DND-41 (cell line): ENCODE measurements at regions not wholly inside any gene's neighbourhood (a gene's known extent, or its start where the extent isn't known, plus 50 kb on each side); places are given as distances from the start of the nearest gene placed in this dataset.

Experiments used
- ATAC-seq: fragments of 200-7000 bp; cut with Tn5 transposase; 3 replicates; pipeline ENCODE4 v1.9.1; 2021; ENCODE audit warnings: low read depth; ENCODE audit not compliant: insufficient read depth
- DNase-seq: peaks from one replicate; pipeline ENCODE4 v3.0.0-alpha.2; 2020
- H2AFZ ChIP-seq: 2 replicates; pipeline ENCODE4 v1.6.0; 2012; ENCODE audit warnings: low read depth, low read length
- H3K27ac ChIP-seq: 2 replicates; pipeline ENCODE4 v1.5.1; 2012; ENCODE audit warnings: low read length, inconsistent platforms
- H3K27me3 ChIP-seq: fragments of 200-600 bp; sonication (generic); 2 replicates; pipeline ENCODE4 v1.6.0; 2012; ENCODE audit warnings: low read length, mild to moderate bottlenecking, inconsistent platforms; ENCODE audit not compliant: insufficient read depth, poor library complexity
- H3K36me3 ChIP-seq: 2 replicates; pipeline ENCODE4 v1.5.1; 2012; ENCODE audit warnings: low read length, inconsistent platforms; ENCODE audit not compliant: insufficient read depth
- H3K4me1 ChIP-seq: 2 replicates; pipeline ENCODE4 v1.5.1; 2012; ENCODE audit warnings: mild to moderate bottlenecking, low read length; ENCODE audit not compliant: insufficient read depth
- H3K4me2 ChIP-seq: 2 replicates; pipeline ENCODE4 v1.6.0; 2012; ENCODE audit warnings: mild to moderate bottlenecking, moderate library complexity, low read length, inconsistent platforms; ENCODE audit not compliant: insufficient read depth
- H3K4me3 ChIP-seq, 2 experiments: fragments of 200-600 bp in 1 of 2; shearing (Covaris generic) in 1 of 2; 2 replicates each; pipeline ENCODE4 v1.5.1; 2012 to 2016; ENCODE audit warnings: inconsistent platforms in 2 of 2, low read length in 2 of 2, mild to moderate bottlenecking in 2 of 2, low read depth in 1 of 2, moderate library complexity in 1 of 2
- H3K79me2 ChIP-seq: 2 replicates; pipeline ENCODE4 v1.6.0; 2012; ENCODE audit warnings: low read length, inconsistent platforms; ENCODE audit not compliant: insufficient read depth
- H3K9ac ChIP-seq: 2 replicates; pipeline ENCODE4 v1.6.0; 2012; ENCODE audit warnings: low read depth, mild to moderate bottlenecking, inconsistent platforms, low read length, moderate library complexity
- H3K9me3 ChIP-seq: 2 replicates; pipeline ENCODE4 v1.5.1; 2012; ENCODE audit warnings: low read length, moderate library complexity, mild to moderate bottlenecking, inconsistent platforms; ENCODE audit not compliant: insufficient read depth, severe bottlenecking
- H4K20me1 ChIP-seq: 2 replicates; pipeline ENCODE4 v1.6.0; 2012; ENCODE audit warnings: low read length; ENCODE audit not compliant: insufficient read depth
- CTCF ChIP-seq: IDR thresholded peaks from 2 replicates; pipeline ENCODE4 v1.5.1; 2012; ENCODE audit warnings: borderline replicate concordance, low read length, moderate library complexity, mild to moderate bottlenecking; ENCODE audit not compliant: poor library complexity, severe bottlenecking; ENCODE audit errors: extremely low read depth
- EZH2 ChIP-seq: IDR thresholded peaks from 3 replicates; pipeline ENCODE4 v1.6.1; 2012; ENCODE audit warnings: borderline replicate concordance, low read depth, mild to moderate bottlenecking, moderate library complexity, low read length, inconsistent platforms; ENCODE audit not compliant: severe bottlenecking

- Histone ChIP-seq H2AFZ (no peak overlapping the region), H3K27ac (no peak overlapping the region), H3K9ac (no peak overlapping the region), H3K36me3 (no peaks in the 10 kb centered on the region), H3K4me2 (no peak overlapping the region), H3K79me2 (no peaks in the 10 kb centered on the region), H3K9me3 (peaks cover 7% of the 10 kb centered on the region), H3K4me3 (no peak overlapping the region), H3K4me1 (no peaks in the 10 kb centered on the region), H3K27me3 (no peaks in the 10 kb centered on the region), H4K20me1 (no peaks in the 10 kb centered on the region)
- ATAC-seq (no peak), DNase-seq (no peak)
- TF ChIP-seq EZH2 (no peak), CTCF (no peak)
These were observed 239.0 kb downstream of the EIPR1 start for GRCh38 chr2:3138621-3139020.

GRCh38 chr2:3137651-3138300 lies 239.8 kb downstream of the EIPR1 start:
- Histone ChIP-seq H2AFZ (no peak overlapping the region), H3K36me3 (no peaks in the 10 kb centered on the region), H3K27ac (no peak overlapping the region), H3K4me1 (no peaks in the 10 kb centered on the region), H3K79me2 (no peaks in the 10 kb centered on the region), H3K4me3 (no peak overlapping the region), H3K9me3 (peaks cover 7% of the 10 kb centered on the region), H3K4me2 (no peak overlapping the region), H3K27me3 (no peaks in the 10 kb centered on the region), H4K20me1 (no peaks in the 10 kb centered on the region), H3K9ac (no peak overlapping the region)
- TF ChIP-seq CTCF (no peak), EZH2 (no peak)
- DNase-seq (no peak), ATAC-seq (no peak)

- no peaks in the 10 kb centered on the region for H3K79me2 ChIP-seq
- TF ChIP-seq CTCF (no peak), EZH2 (no peak)
- no peak overlapping the region for H2AFZ ChIP-seq
- ATAC-seq (no peak), DNase-seq (no peak)
- peaks cover 5% of the 10 kb centered on the region for H3K9me3 ChIP-seq
- no peaks in the 10 kb centered on the region for H4K20me1 ChIP-seq
- no peak overlapping the region for H3K4me3 ChIP-seq
- no peak overlapping the region for H3K27ac ChIP-seq
- H3K4me1 ChIP-seq, result no peaks in the 10 kb centered on the region
- H3K4me2 ChIP-seq, result no peak overlapping the region
- no peaks in the 10 kb centered on the region for H3K36me3 ChIP-seq
- H3K9ac ChIP-seq, result no peak overlapping the region
- H3K27me3 ChIP-seq, result no peaks in the 10 kb centered on the region
These were observed 241.9 kb downstream of the EIPR1 start for GRCh38 chr2:3135676-3136075.
